ENCODE measurements at regions not wholly inside any gene's neighbourhood (a gene's known extent, or its start where the extent isn't known, plus 50 kb on each side); places are given as distances from the start of the nearest gene placed in this dataset.

- Histone ChIP-seq H3K4me1 (ENCODE audit: low read length) (no peaks in the 10 kb centered on the region), H2AFZ (ENCODE audit: low read length) (no peak overlapping the region), H3K36me3 (replicated peaks; ENCODE audit: insufficient read depth, low read length) (no peaks in the 10 kb centered on the region), H3K9ac (ENCODE audit: low read length) (no peak overlapping the region), H3K27me3 (replicated peaks; ENCODE audit: insufficient read depth, low read length) (no peaks in the 10 kb centered on the region), H3K4me2 (ENCODE audit: low read depth, low read length) (no peak overlapping the region), H3F3A (ENCODE audit: insufficient read depth, low read length) (no peaks in the 10 kb centered on the region), H3K4me3 (ENCODE audit: low read length) (no peak overlapping the region), H4K20me1 (ENCODE audit: insufficient read depth, low read length) (no peaks in the 10 kb centered on the region), H3K27ac (ENCODE audit: low read length) (no peak overlapping the region), H3K9me2 (replicated peaks; ENCODE audit: insufficient read depth, low read length) (no peaks in the 10 kb centered on the region), H3K9me3 (replicated peaks; ENCODE audit: insufficient read depth, low read length) (no peaks in the 10 kb centered on the region), H3K79me2 (ENCODE audit: low read length) (no peaks in the 10 kb centered on the region)
- TF ChIP-seq EZH2 (optimal IDR thresholded peaks at IDR 0.05; ENCODE audit: low read depth, low read length), result no peak
- no peak for TF ChIP-seq CTCF (IDR thresholded peaks at IDR 0.05; ENCODE audit: low read length)
- no peak for TF ChIP-seq EZH2phosphoT487 (IDR thresholded peaks at IDR 0.05; ENCODE audit: low read length)
- DNase-seq, result no peak
These were observed 679.3 kb upstream of the PCDH20 start for GRCh38 chr13:62094932-62095331.

- Histone ChIP-seq H3K9ac (ENCODE audit: low read length) (no peak overlapping the region), H3K36me3 (replicated peaks; ENCODE audit: insufficient read depth, low read length) (no peaks in the 10 kb centered on the region), H3F3A (ENCODE audit: insufficient read depth, low read length) (no peaks in the 10 kb centered on the region), H3K9me2 (replicated peaks; ENCODE audit: insufficient read depth, low read length) (no peaks in the 10 kb centered on the region), H3K79me2 (ENCODE audit: low read length) (no peaks in the 10 kb centered on the region), H4K20me1 (ENCODE audit: insufficient read depth, low read length) (no peaks in the 10 kb centered on the region), H3K9me3 (replicated peaks; ENCODE audit: insufficient read depth, low read length) (no peaks in the 10 kb centered on the region), H3K27me3 (replicated peaks; ENCODE audit: insufficient read depth, low read length) (no peaks in the 10 kb centered on the region), H3K4me3 (ENCODE audit: low read length) (no peak overlapping the region), H2AFZ (ENCODE audit: low read length) (no peak overlapping the region), H3K4me2 (ENCODE audit: low read depth, low read length) (no peak overlapping the region), H3K27ac (ENCODE audit: low read length) (no peak overlapping the region), H3K4me1 (ENCODE audit: low read length) (no peaks in the 10 kb centered on the region)
- no peak for DNase-seq
- TF ChIP-seq CTCF (IDR thresholded peaks at IDR 0.05; ENCODE audit: low read length) (no peak), EZH2 (optimal IDR thresholded peaks at IDR 0.05; ENCODE audit: low read depth, low read length) (no peak), EZH2phosphoT487 (IDR thresholded peaks at IDR 0.05; ENCODE audit: low read length) (no peak)
These were observed 678.5 kb upstream of the PCDH20 start for GRCh38 chr13:62093984-62094780.

GRCh38 chr13:62092949-62093348 is 677.3 kb upstream of the PCDH20 start:
- Histone ChIP-seq H3K4me3 (ENCODE audit: low read length) (no peak overlapping the region), H3K27me3 (replicated peaks; ENCODE audit: insufficient read depth, low read length) (no peaks in the 10 kb centered on the region), H3F3A (ENCODE audit: insufficient read depth, low read length) (no peaks in the 10 kb centered on the region), H3K4me2 (ENCODE audit: low read depth, low read length) (no peak overlapping the region), H3K9me3 (replicated peaks; ENCODE audit: insufficient read depth, low read length) (no peaks in the 10 kb centered on the region), H3K27ac (ENCODE audit: low read length) (no peak overlapping the region), H3K9me2 (replicated peaks; ENCODE audit: insufficient read depth, low read length) (no peaks in the 10 kb centered on the region), H2AFZ (ENCODE audit: low read length) (no peak overlapping the region), H3K9ac (ENCODE audit: low read length) (no peak overlapping the region), H4K20me1 (ENCODE audit: insufficient read depth, low read length) (no peaks in the 10 kb centered on the region), H3K36me3 (replicated peaks; ENCODE audit: insufficient read depth, low read length) (no peaks in the 10 kb centered on the region), H3K4me1 (ENCODE audit: low read length) (no peaks in the 10 kb centered on the region), H3K79me2 (ENCODE audit: low read length) (no peaks in the 10 kb centered on the region)
- TF ChIP-seq EZH2phosphoT487 (IDR thresholded peaks at IDR 0.05; ENCODE audit: low read length) (no peak), EZH2 (optimal IDR thresholded peaks at IDR 0.05; ENCODE audit: low read depth, low read length) (no peak), CTCF (IDR thresholded peaks at IDR 0.05; ENCODE audit: low read length) (no peak)
- no peak for DNase-seq

All from MM.1S (cell line).